Kidney epithelial cell (primary cell): ENCODE measurements at regions not wholly inside any gene's neighbourhood (a gene's known extent, or its start where the extent isn't known, plus 50 kb on each side); places are given as distances from the start of the nearest gene placed in this dataset.

ENCODE experiments used
- DNase-seq: peaks from one replicate; pipeline ENCODE4 v3.0.0-alpha.2; 2010; ENCODE audit warnings: low read depth
- H3K27me3 ChIP-seq: 2 replicates; pipeline ENCODE4 v1.6.0; 2011; ENCODE audit warnings: low read length; ENCODE audit not compliant: control insufficient read depth, insufficient read depth
- H3K36me3 ChIP-seq: 2 replicates; pipeline ENCODE4 v1.5.1; 2011; ENCODE audit warnings: low read length; ENCODE audit not compliant: control insufficient read depth, insufficient read depth
- H3K4me3 ChIP-seq: 2 replicates; pipeline ENCODE4 v1.5.1; 2011; ENCODE audit warnings: low read depth, mild to moderate bottlenecking, control low read depth, low read length
- TF ChIP-seq, protein P1 (sequence below): IDR thresholded peaks from 2 replicates; pipeline ENCODE4 v1.5.1; 2011; ENCODE audit warnings: mild to moderate bottlenecking, moderate library complexity, low read length, control low read depth, inconsistent platforms; ENCODE audit not compliant: insufficient read depth, poor library complexity, severe bottlenecking

DNA sequence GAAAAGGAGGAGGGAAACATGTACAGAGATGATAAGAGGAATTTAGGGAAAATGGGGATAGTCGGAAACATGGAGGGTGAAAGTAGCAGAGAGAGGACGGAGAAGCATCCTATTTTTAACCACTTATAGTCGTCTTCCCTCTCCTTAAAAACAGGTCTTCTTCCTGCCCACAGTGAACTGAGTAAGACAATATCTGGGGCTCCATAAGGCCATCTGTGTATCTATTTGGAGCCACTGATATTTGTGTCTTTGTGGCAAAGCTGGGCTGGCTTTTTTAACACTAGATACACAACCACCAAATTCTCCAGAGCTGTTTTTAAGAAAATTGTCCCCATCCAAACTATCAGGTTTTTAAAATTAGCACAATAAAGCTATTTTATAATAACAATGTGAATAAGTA, 109.5 kb upstream of the RAP1B start:
- Histone ChIP-seq H3K36me3 (no peaks in the 10 kb centered on the region), H3K27me3 (no peaks in the 10 kb centered on the region), H3K4me3 (no peak overlapping the region)
- no peak for DNase-seq
- TF ChIP-seq, protein P1, sequence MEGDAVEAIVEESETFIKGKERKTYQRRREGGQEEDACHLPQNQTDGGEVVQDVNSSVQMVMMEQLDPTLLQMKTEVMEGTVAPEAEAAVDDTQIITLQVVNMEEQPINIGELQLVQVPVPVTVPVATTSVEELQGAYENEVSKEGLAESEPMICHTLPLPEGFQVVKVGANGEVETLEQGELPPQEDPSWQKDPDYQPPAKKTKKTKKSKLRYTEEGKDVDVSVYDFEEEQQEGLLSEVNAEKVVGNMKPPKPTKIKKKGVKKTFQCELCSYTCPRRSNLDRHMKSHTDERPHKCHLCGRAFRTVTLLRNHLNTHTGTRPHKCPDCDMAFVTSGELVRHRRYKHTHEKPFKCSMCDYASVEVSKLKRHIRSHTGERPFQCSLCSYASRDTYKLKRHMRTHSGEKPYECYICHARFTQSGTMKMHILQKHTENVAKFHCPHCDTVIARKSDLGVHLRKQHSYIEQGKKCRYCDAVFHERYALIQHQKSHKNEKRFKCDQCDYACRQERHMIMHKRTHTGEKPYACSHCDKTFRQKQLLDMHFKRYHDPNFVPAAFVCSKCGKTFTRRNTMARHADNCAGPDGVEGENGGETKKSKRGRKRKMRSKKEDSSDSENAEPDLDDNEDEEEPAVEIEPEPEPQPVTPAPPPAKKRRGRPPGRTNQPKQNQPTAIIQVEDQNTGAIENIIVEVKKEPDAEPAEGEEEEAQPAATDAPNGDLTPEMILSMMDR, result no peak

DNA sequence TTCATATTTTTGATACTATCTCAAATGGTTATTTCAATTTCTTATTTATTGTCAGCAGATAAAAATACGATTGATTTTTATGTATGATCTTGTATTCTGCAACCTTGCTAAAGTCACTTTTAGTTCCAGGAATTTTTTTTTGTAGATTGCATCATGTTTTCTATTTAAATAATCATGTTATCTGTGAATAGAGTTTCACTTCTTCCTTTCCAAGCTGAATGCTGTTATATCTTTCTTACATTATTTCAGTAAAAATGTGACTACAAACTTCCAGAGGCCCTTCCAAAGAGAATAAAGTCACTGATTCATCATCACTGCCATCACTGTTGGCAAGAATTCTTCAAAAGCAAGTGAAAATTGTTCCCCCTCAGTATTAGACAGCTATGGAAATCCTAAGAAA, 104.7 kb upstream of the RAP1B start:
- no peaks in the 10 kb centered on the region for H3K27me3 ChIP-seq
- no peak for DNase-seq
- H3K4me3 ChIP-seq, result no peak overlapping the region
- TF ChIP-seq, protein P1, result no peak
- no peaks in the 10 kb centered on the region for H3K36me3 ChIP-seq

DNA sequence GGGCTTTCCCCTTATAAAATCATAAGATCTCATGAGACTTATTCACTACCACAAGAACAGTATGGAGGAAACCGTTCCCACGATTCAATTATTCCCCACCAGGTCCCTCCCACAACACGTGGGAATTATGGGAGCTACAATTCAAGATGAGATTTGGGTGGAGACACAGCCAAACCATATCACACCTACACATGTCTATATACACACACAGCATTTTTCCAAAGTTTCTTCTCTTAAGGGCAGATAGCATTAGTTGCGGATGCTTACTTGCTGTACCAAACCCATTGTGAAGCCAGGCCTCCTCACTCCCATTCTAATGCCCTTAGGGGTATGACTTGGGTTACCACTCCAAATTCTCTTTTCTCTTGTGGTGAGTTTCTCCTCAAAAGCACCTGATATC, 104.1 kb upstream of the RAP1B start:
- no peak for DNase-seq
- TF ChIP-seq, protein P1, result no peak
- no peaks in the 10 kb centered on the region for H3K27me3 ChIP-seq
- no peak overlapping the region for H3K4me3 ChIP-seq
- no peaks in the 10 kb centered on the region for H3K36me3 ChIP-seq

DNA sequence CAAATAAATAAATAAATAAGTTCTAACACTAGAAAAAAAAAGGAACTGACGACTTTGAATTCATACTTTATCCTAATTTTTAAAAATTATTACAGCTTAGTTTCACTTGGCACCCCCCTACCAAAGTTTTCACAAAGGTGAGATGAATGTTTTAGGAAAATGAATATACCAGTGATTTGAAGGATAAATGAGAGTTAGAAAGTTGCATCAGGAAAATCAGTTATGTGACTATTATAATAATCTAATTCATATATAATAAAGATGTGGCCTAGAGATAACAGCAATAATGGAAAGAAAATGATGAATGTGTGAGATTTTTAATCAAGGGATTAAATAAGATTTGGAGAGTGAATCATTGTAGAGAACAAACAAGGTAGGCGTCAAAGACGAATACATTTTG, 103.0 kb upstream of the RAP1B start:
- H3K4me3 ChIP-seq, result no peak overlapping the region
- no peaks in the 10 kb centered on the region for H3K27me3 ChIP-seq
- no peaks in the 10 kb centered on the region for H3K36me3 ChIP-seq
- no peak for DNase-seq
- TF ChIP-seq, protein P1, result no peak

DNA sequence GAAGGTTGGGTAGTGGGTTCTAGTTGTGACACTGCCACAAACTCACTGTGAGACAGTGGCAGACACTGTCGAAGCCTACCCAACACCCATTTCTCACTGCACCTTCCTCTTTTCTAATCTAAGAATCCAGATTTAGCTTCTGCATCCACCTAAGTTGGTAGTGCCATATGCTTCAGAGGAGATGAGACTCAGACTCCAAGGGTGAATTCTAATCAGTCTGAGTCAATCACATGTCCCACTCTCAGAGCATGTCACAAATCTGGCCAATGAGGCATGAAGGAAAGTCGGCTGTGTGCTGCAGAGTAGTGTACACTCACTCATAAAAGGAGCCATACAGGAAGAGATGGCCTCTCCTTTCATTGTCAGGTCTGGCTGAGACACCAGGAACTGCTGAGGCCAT, 102.1 kb upstream of the RAP1B start:
- no peaks in the 10 kb centered on the region for H3K27me3 ChIP-seq
- no peaks in the 10 kb centered on the region for H3K36me3 ChIP-seq
- H3K4me3 ChIP-seq, result no peak overlapping the region
- TF ChIP-seq, protein P1, result no peak
- no peak for DNase-seq

DNA sequence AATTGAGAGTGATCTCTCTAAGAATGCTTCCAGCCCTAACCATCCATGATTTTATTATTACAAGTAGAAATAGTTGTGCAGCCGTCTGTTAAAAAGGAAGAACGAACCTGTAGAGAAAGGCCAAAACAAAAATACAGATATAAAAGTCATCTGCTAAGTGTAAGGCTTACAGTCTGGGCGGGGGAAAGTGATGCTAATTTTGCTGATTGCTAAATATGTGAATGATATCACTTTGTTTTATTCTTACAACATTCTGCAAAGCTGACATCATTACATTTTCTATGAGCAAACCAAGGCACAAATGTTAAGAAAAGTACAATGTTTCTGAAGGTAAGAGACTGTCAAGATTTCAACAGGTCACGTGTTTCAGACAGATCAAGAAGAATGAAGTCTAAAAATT, 101.5 kb upstream of the RAP1B start:
- no peaks in the 10 kb centered on the region for H3K27me3 ChIP-seq
- TF ChIP-seq, protein P1, result no peak
- H3K4me3 ChIP-seq, result no peak overlapping the region
- no peak for DNase-seq
- H3K36me3 ChIP-seq, result no peaks in the 10 kb centered on the region
